Stimulated activated naive CD4-positive, alpha-beta T cell (primary cell): ENCODE measurements at regions not wholly inside any gene's neighbourhood (a gene's known extent, or its start where the extent isn't known, plus 50 kb on each side); places are given as distances from the start of the nearest gene placed in this dataset.
"Not testable (repeated sequence)": the region's sequence is repeated elsewhere in the genome, so short reads cannot be mapped to it uniquely, and the experiment has no call there.

Experiments
- DNase-seq, 6 experiments: peaks; one replicate each; lab custom pipeline; 2025; lab: John Stamatoyannopoulos, UW

DNA sequence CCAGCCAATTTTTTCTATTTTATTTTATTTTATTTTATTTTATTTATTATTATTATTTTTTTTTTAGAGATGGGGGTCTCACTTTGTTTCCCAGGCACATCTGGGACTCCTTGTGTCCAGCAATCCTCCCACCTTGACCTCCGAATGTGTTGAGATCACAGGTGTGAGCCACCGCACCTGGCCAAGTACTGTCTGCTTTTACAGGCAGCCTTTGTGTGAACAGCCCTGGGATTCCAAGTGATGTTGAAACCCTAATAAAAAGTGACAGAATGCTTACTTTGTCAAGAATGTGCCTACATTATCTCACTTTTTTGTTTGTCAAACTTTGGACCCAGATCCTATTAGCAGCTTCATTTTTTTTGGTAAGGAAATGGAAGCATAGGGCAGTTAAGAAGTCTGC, 220.1 kb upstream of the EDNRB start:
- no peak for DNase-seq

DNA sequence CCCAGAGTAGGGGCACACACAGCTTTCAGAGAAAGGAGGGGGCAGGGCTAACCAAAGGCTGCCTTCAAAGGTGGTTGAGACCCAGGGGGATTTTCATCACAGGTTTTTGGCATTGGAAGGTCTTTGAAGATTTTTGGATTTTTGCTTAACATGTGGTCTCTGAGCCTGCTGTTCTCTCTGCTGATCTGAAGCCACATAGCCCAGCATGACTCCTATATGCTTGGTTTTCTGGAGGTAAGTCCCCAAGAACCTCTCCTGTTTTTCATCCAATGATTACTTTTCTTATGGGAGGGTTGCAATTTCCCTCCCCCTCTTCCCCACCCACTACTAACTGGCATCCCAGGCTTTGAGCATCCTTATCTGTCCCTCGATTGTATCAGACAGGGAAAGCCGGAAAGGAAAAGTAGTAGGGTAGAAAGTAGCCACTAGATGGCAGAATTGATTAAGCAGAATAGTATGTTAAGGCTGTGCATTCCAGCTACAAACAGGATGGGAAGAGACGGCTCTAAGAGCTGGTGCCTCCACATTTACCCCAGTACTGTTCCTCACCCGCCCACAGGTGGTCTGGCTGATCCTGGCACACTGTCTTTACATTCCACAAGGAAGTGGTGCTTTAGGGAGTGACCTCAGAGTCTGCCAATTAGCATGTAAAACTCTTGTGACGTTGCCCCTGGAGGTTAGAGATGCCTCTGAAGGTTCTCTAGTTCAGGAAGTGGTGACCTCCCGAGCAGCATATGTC, 218.9 kb upstream of the EDNRB start:
- DNase-seq = peak in 3 of 6 experiments; percentile 7 to 55 (median 12)

DNA sequence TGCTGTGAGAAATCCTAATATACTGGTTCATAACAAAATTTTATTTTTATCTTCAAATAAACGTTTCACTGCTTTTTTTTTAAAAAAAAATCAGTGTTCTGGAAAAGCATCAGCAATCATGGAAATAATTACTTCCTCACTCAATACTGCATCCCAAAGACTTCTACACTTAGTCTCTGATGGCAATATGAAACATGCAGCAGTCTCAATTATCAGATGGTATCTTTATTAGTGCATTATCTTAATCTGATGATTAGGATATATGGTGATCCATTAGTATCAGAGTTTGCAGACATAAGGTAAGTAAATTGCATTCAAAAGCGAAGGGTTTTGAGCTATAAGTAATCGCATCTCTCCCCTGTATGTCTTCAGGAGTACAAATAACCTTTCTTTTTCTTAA, 218.3 kb upstream of the EDNRB start:
- DNase-seq = no peak

DNA sequence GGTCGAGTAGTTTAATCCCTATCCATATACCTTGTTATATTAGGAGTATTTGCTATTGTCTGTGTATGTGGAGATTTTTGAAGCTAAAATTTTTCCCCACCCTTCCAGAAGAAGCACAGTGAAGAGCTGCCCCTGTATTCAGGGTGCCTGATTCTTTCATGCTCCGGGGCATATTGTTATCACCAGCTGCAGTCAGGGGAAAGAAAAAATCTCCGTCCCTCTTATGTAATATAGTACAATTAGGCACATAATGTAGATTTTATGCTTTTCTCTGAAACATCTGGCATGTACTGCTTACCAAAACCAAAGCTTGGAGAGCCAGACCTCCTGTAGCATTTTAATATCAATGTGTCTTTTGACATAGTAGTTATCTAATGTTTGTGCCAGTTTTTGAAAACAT, 214.9 kb upstream of the EDNRB start:
- no peak for DNase-seq

DNA sequence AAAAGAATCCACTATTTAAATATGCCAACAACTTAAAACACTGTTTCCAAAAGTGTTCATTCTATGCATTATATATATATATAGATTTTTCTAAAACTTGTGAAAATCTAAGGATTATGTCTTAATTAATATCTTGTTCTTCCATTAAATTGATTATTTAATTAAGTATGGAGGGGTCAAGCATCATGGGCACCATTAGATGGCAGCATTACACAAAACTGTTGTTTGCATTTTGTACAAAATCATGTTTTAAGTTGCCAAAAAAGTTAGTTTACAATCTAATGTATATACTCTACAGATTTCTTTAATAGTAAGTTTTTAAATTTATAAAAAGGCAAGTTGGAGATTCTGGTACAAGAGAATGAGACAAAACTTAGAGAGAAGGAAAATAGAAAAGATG, 213.2 kb upstream of the EDNRB start:
- DNase-seq = no peak

DNA sequence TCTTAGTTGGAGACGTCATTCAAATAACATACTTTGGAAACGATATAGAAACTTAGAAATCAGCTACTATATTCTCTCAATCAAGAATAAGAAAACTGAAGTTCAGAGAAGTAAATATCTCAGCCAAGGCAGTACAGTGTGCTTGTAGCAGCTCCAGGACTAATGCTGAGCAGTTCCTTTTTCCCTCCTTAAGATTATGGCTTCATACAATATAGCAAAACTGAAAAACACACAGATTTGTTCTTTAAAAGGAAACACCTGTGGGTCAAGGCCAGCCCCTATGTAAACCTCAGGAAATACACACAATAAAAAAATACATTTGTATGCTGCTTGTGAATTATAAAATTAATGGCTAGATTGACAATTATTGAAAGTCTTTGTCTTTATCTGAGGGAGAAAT, 212.7 kb upstream of the EDNRB start:
- DNase-seq = no peak

DNA sequence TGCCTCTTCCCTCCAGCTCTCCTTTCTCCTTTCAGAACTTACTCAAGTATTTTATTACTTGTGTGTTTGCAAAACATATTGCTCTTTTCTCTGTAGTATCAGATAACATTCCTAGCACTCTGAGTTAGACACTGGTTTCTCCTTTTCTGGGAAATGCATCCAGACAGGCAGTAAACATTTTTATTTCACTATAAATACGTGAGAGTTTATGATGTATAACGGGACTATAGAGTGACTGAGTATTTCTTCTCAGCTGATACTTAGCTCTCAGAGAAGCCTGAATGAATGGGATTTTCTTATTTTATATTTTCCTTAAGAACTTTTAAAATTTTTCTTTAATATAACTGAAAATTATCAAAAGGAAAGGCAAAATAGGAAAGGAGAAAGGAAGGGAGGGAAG, 211.2 kb upstream of the EDNRB start:
- DNase-seq = no peak

DNA sequence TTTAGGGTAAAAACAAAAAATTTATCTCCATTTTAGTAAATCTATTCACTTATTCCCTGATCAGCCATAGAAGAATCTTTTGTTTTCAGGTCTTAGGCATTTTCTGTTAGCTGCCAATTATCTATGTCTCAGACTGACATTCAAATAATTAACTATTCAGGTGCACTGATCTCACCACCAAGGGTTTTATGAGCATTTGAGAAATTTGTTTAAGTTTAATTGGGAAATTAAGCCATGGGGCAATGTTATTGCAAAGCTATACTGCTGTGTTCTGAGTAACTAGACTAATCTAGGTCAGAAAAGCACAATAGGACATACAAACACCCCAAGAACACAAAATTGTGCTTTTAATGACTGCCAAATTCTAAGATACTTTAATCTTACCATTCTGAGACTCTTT, 210.7 kb upstream of the EDNRB start:
- no peak for DNase-seq

DNA sequence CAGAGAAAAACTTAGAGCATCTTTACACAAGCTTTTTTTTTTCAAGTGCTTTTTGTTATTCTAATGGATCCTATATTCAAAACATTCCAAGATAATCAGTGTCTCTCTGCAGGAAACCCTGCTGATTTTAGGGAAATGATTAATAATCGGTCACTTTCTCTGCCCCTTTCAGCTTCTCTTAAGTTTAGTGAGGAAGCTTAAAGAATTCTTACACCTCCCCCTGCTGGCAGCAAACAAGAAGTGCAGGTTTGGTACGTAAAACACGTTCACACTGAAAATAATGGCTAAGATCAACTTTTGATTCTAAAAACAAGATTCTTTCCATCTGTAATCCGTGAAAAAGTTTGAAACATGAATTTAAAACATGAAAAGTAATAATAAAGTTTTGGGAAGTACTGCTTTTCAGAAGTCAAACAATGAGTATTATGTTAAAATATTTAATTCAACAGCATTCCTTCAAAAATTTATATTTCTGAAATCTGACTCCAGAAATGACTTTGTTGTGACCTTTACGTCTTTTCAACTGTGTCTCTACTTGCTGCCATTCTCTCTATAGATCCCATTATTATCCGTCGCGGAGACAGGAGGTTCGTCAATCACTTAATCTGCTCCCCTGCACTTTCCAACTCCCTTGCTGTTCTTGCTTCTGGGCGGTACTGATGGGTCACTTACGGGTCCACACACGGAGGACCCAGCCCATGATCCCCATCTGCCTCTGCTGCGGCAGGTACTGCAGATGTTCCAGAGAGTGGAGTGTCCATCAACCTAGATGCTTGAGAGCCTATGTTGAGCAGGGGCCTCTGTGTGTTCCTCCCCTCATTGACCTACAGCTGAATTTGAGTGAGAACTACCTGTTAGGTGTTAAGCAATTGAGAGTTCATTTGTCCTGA, 203.1 kb upstream of the EDNRB start:
- peak in 4 of 6 experiments; percentile 1 to 36 (median 14) for DNase-seq

DNA sequence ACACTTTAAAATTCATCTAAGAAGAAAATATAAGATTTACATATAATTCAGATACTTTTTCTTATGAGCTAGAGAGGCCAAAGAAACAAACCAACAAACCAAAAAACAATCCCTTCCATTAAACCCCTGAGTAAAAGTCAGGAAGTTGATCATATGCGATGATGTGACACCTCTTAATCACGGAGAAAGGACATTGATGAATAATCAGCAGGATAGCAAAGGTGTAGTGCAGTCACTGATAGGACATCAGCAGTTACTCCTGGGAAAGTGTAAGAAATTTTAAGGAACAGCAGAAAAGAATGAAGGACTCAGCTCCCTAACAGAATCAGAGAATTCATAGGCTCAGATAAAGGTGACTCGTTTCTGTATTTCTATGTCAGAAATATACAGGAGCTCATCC, 202.4 kb upstream of the EDNRB start:
- DNase-seq = no peak

DNA sequence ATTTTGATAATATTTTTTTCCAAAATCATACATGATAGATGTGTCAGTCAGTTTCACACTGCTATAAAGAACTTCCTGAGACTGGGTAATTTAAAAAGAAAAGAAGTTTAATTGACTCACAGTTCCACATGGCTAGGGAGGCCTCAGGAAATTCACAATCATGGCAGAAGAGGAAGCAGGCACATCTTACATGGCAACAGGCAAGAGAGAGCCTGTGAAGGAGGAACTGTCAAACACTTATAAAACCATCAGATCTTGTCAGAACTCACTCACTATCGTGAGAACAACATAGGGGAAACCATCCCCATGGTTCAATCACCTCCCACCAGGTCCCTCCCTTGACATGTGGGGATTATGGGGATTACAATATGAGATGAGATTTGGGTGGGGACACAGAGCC, 201.5 kb upstream of the EDNRB start:
- not testable (repeated sequence) for DNase-seq

DNA sequence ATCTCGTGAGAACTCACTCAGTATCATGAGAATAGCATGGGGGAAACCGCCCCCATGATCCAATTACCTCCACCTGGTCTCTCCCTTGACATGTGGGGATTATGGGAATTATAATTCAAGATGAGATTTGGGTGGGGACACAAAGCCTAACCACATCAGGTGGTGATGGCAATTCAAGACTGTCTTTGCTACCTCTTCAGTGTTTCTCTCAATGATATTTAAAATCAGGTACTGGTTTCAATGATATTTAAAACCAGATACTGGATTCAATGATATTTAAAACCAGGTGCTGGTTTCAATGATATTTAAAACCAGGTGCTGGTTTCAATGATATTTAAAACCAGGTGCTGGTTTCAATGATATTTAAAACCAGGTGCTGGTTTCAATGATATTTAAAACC, 198.4 kb upstream of the EDNRB start:
- not testable (repeated sequence) for DNase-seq

DNA sequence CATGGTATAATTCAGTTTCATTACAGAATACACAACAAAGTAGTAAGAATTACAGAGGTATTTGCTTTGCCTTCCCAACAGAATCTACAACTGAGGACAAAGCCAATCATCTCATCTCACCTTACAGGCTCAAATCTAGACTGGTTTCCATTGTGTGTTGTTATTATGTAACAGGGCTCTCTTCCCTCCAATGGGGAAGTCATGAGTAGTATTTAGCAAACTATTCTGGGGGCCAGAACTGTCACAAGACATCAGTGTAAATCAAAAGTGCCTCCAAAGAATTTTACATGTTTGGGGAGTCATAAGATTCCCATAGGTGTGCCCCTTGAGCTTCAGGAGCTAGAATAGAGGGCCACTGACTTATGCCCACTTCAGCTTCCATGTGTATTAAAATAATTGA, 187.0 kb upstream of the EDNRB start:
- DNase-seq = no peak

DNA sequence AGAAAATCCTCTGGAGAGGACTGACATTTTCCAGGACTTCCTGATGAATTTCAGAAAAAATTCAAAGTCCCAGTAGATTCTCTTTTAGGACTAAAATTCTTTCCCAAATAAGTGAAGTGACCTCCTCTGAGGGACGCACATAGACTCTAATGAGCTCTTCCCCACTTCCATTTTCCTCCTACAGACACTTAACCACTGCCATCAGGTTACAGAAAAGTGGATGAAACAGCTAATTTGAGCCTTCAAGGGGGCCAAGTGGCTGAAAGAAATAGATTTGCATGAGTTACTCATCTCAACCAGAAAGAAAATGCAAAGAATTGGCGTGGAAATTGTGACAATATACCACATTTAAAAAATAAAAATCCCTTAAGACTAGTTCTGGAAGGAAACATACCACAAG, 185.3 kb upstream of the EDNRB start:
- DNase-seq = no peak

DNA sequence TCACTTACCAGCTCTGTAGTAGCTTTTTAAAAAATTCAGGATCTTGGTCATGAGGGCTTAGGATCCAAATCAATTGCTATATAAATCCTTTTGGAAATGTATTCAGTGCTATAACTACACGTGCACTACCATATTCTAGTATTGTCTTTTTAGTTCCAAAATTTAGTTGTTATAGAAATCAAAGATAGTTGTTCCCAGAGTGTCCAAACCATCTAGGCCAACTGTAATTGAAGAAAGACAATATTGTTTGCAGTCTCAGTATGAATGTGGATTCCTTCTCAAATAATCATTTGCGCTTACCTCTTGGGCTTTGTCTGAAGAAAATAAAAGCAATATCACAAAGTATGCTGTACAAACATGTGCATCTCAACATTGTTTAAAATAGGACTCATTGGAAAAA, 184.1 kb upstream of the EDNRB start:
- no peak for DNase-seq

DNA sequence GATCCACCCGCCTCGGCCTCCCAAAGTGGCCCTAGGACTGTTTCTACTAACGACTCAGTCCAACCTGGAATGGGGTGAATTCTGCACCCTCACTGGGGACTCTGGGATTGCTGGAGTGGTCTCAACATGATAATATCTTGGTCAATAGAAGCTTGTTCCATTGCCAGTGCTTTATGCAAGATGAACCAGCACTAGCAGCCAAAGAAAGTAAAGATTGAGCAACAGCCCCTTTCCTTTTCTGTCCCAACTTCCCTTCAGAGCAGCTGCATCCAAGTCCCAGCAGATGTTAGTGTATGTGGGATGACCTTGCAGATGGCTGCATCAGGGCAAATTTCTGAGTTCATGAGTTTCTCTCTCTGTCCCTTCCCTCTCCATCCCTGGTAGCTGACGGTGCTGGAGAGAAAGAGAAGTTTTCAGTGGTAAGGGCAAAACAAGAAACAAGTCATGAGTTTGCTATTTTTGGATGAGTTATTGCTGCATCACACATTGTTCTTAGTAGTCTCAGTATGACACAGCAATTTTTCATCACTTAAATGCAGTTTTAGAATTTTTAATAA, 183.6 kb upstream of the EDNRB start:
- DNase-seq = no peak

DNA sequence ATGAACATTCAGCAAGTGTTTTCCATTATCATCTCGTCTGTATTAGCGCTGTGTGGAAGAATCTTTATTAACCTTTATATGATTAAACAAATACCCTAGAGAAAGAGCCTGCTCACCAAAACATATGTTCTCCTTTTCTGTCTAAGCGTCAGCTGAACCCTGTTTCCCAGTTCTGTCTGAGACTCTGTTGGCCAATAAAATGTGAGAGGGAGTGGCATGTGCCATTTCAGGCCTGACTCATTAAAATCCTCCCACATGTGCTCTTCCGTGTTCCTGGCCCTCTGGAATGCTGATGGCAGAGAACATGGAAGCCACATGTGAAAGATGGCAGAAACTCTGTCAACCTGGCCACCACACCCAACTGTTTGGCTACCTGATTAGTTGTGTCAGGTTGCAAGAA, 181.9 kb upstream of the EDNRB start:
- DNase-seq = no peak

DNA sequence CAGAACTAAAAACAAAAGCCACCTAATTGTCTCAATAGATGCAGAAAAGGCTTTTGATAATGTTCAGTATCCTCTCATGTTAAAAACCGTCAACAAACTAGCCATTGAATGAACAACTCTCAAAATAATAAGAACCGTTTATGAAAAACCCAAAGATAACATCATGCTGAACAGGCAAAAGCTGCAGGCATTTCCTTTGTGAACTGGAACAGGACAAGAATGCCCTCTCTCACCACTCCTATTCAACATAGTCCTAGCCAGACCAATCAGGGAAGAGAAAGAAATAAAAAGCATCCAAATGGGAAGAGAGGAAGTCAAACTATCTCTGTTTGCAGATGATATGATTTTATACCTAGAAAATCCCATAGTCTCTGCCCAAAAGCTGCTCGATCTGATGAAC, 179.6 kb upstream of the EDNRB start:
- DNase-seq = no peak

DNA sequence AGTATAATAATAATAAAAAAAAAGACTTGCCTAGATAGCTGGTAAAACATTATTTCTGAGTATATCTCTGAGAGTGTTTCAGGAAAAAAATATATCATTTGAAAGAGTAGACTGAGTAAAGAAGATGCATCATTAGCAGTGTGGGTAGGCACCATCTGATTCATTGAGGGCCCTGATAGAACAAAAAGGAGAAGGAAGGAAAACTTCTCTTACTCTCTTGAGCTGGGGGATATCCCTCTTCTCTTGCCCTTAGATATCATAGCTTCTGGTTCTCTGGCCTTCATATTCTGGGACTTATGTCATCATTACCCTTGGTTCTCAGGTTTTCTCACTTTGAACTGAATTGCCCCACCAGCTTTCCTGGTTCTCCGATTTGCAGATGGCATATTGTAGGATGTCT, 177.6 kb upstream of the EDNRB start:
- DNase-seq = no peak

DNA sequence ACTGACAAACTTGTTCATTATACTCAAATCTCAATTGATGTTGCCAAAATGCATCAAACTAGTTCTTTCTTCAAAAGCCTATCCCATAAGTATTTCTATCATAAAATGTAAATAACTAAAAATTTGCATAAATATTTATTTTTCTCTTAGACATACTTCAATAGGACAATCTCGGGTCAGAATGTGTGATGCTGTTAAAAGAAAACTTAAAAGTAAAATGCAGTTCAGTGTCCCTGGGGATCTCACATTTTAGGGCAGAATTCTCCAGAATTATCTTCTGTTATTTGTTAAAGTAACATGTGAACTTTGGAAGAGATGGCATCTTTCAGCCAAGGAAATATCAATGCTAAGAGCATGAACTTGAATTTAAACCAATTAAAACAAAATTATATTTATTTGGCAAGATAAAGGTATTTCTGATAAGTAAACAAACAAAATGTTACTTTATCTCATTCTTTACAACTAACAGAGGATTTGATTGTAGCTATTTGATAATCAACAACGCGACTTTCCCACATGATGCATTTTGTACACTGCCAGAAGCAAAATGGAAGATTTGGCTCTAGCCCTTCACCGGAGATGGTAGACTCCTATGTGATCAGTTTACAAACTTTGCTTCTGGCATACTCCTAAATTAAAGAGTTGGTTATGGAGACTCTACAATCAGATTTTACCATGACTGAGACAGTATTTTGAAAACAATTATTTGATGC, 169.5 kb upstream of the EDNRB start:
- DNase-seq = no peak

DNA sequence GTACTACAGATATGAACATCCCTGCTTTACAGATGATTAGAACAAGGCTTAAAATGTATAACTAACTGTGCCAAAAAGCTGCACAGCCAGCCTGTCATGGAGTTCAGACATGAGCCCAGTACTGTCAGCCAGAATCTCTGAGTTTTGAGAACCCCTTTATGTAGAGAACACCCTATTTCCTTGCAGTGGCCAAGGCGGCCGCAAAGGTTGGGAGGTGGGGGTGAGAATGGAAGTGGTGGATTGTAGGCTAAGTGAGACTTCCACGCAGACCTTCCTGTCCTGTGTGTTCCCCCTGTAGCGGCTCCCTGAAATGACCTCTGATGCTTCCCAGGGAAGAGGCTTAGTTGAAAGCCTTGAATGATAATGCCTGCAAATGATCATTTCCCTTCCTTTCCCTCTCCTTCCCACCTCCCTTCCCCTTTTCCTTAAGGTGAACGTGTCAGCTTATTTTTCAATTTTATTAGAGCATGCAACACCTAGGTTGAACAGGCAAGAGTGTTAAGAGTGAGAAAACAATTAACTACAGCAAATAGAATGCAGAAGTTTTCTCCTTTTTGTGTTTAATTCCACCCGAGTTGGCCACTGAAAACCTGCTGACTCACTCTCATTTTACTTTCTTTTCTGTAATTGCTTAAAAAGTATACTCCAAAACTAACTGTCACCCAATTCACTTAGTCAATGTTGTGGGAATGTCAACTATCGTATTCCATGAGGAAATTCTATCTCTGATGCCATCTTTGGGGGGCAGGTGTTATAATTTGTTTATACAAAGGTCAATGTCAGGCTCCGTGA, 167.0 kb upstream of the EDNRB start:
- DNase-seq = no peak

DNA sequence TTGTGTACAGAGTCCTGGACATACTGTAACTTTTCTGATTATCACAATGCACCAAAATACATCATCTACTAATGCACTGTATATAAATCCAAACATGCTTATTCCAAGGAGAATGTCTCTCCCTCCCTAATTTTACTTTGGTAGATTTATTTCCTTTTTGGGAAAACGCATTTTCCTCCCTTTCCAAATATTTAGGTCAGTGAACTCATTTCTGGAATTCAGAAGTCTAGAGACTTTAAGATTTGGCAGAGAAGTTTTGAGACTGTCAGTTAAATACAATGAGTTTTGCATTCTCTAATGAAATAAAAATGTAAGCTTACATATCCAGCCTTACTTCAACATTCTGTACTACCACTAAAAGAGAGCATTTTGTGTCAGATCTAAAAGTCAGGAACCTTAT, 165.8 kb upstream of the EDNRB start:
- no peak for DNase-seq
